ENCODE measurements at regions not wholly inside any gene's neighbourhood (a gene's known extent, or its start where the extent isn't known, plus 50 kb on each side); places are given as distances from the start of the nearest gene placed in this dataset.

DNA sequence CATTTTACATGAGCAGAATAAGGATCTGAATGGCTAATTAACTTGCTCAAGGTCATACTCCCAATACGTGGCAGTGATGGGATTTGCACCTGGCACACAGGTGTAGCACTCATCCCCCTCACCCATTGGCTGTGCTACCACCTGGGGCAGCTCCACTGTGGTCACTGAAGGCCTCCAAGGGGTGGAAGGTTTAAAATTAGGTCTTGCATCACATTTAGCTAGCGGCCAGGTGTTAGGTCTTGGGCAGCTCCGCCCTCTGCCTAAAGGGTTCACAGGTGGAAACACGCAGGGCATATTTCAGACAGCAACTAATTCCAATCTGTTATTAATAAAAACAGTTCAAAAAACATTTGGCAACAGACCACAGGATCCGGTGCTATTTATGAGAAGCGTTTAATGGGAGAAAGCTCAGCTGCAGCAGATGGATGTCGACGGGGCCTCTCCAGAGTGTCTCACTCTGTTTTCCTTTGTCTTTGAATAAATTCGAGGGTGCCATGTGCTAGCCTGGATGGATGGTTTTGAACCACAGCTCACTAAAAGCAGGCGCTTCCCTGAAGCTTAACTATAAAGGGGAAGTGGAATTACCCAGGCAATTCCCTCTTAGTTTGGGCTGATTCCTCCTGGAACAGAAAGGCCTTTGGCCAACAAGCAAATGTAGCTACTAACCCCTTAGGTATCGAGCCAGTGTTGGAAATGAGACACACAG is 1017.6 kb downstream of the TYW1 start:
- H3K27ac ChIP-seq = no peak overlapping the region
- H3K36me3 ChIP-seq = no peaks in the 10 kb centered on the region
- H3K4me3 ChIP-seq = no peak overlapping the region
- TF ChIP-seq, protein P1, sequence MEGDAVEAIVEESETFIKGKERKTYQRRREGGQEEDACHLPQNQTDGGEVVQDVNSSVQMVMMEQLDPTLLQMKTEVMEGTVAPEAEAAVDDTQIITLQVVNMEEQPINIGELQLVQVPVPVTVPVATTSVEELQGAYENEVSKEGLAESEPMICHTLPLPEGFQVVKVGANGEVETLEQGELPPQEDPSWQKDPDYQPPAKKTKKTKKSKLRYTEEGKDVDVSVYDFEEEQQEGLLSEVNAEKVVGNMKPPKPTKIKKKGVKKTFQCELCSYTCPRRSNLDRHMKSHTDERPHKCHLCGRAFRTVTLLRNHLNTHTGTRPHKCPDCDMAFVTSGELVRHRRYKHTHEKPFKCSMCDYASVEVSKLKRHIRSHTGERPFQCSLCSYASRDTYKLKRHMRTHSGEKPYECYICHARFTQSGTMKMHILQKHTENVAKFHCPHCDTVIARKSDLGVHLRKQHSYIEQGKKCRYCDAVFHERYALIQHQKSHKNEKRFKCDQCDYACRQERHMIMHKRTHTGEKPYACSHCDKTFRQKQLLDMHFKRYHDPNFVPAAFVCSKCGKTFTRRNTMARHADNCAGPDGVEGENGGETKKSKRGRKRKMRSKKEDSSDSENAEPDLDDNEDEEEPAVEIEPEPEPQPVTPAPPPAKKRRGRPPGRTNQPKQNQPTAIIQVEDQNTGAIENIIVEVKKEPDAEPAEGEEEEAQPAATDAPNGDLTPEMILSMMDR (IDR thresholded peaks at IDR 0.05) = no peak
- no peak overlapping the region for H3K9ac ChIP-seq (ENCODE audit: low read depth in 2 of 2, low read length in 2 of 2)
- intact Hi-C loops (cut with DNase I) = no loop called here
- H3K27me3 ChIP-seq = no peaks in the 10 kb centered on the region
- no peaks in the 10 kb centered on the region for H3K9me3 ChIP-seq
- DNase-seq = no peak
- no peaks in the 10 kb centered on the region for H3K4me1 ChIP-seq

DNA sequence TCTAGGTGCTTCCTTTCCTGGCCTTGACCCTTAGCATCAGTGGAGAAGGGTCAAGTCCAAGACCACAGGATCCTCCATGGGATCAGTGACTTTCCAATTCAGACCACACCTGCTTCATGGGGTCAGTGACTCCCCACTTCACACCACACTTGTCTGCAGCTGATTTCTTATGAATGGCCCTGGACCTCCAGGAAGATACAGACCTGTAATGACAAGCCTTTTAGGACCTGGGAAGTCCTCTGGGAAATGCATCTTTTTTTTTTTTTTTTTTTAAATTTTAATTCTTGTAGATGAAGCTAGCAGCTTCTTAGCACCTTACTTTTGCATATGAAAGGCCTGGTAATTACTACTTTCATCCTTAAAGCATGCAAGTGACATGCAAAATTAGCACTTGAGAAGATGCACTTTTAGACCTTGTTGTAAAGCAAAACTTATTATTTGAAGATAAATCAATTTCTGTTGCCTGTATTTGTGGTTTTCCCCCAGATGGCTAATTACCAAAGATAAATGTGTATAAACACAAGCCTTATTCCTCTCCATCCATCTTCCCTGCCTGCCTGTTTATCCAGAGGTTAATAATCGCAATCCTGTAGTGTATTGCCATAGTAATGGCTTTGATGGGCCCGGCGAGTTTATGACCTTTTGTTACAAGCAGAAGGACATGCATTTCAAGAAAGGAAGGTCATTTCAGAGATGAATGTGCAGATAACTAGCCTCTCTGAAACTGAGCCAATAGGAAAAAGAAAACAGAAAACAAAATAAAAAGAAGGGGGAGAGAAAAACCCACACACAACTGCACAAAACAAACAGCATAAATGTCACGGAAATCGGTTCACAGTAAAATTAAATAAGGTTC is 1018.7 kb downstream of the TYW1 start:
- H3K4me1 ChIP-seq = no peaks in the 10 kb centered on the region
- DNase-seq = no peak
- no peak overlapping the region for H3K4me3 ChIP-seq
- H3K9me3 ChIP-seq = no peaks in the 10 kb centered on the region
- no peak overlapping the region for H3K9ac ChIP-seq (ENCODE audit: low read depth in 2 of 2, low read length in 2 of 2)
- no peaks in the 10 kb centered on the region for H3K27me3 ChIP-seq
- intact Hi-C loops (cut with DNase I) = no loop called here
- H3K36me3 ChIP-seq = no peaks in the 10 kb centered on the region
- H3K27ac ChIP-seq = no peak overlapping the region
- TF ChIP-seq, protein P1 (IDR thresholded peaks at IDR 0.05) = no peak

GRCh38 chr7:68015978-68016532 is 1019.4 kb downstream of the TYW1 start:
- DNase-seq = no peak
- no peak overlapping the region for H3K27ac ChIP-seq
- no peaks in the 10 kb centered on the region for H3K9me3 ChIP-seq
- intact Hi-C loops (cut with DNase I) = no loop called here
- TF ChIP-seq, protein P1 (IDR thresholded peaks at IDR 0.05) = no peak
- H3K9ac ChIP-seq (ENCODE audit: low read depth in 2 of 2, low read length in 2 of 2) = no peak overlapping the region
- no peaks in the 10 kb centered on the region for H3K27me3 ChIP-seq
- H3K36me3 ChIP-seq = no peaks in the 10 kb centered on the region
- H3K4me3 ChIP-seq = no peak overlapping the region
- no peaks in the 10 kb centered on the region for H3K4me1 ChIP-seq

DNA sequence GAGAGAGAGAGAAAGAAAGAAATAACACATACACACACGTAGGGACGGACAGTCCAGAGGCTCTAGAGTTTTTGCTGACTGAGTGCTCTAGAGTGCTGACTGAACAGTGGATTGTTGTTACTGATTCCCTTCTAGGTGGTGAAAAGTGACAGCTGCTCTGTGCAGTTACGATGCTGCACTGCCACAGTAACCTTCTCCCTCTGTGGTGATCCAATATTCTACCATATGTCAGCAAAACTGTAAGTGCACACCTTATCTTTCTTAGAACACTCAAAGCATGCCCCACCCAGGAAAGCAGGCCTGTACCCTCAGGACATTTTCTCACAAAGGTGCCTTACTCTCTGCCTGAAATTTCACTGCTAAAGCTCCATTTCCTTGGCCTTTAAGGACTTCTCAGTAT is 1023.5 kb downstream of the TYW1 start:
- Histone ChIP-seq H3K9ac (ENCODE audit: low read depth in 2 of 2, low read length in 2 of 2) (no peak overlapping the region), H3K27ac (no peak overlapping the region), H3K4me3 (no peak overlapping the region), H3K36me3 (no peaks in the 10 kb centered on the region), H3K27me3 (no peaks in the 10 kb centered on the region), H3K4me1 (no peaks in the 10 kb centered on the region), H3K9me3 (no peaks in the 10 kb centered on the region)
- intact Hi-C loops (cut with DNase I) = no loop called here
- no peak for DNase-seq
- TF ChIP-seq, protein P1 (IDR thresholded peaks at IDR 0.05) = no peak

- Histone ChIP-seq H3K4me3 (no peak overlapping the region), H3K36me3 (no peaks in the 10 kb centered on the region), H3K4me1 (no peaks in the 10 kb centered on the region), H3K9ac (ENCODE audit: low read depth in 2 of 2, low read length in 2 of 2) (no peak overlapping the region), H3K27ac (no peak overlapping the region), H3K9me3 (no peaks in the 10 kb centered on the region), H3K27me3 (no peaks in the 10 kb centered on the region)
- DNase-seq = no peak
- TF ChIP-seq, protein P1 (IDR thresholded peaks at IDR 0.05) = no peak
- intact Hi-C loops (cut with DNase I) = no loop called here
Measured at GRCh38 chr7:68025369-68025768, 1028.7 kb downstream of the TYW1 start.

Measured in colonic mucosa (tissue), 4 donors.